GM12873 (cell line): ENCODE measurements at regions not wholly inside any gene's neighbourhood (a gene's known extent, or its start where the extent isn't known, plus 50 kb on each side); places are given as distances from the start of the nearest gene placed in this dataset.

ENCODE experiments used
- TF ChIP-seq, protein P1 (sequence below): IDR thresholded peaks from 2 replicates; pipeline ENCODE4 v1.5.1; 2012; ENCODE audit warnings: low read depth, mild to moderate bottlenecking, moderate library complexity, low read length, control low read depth; ENCODE audit not compliant: insufficient read depth; ENCODE audit errors: missing control alignments

GRCh38 chrX:69093960-69094871, 71.0 kb downstream of the PJA1 start:
- TF ChIP-seq, protein P1, sequence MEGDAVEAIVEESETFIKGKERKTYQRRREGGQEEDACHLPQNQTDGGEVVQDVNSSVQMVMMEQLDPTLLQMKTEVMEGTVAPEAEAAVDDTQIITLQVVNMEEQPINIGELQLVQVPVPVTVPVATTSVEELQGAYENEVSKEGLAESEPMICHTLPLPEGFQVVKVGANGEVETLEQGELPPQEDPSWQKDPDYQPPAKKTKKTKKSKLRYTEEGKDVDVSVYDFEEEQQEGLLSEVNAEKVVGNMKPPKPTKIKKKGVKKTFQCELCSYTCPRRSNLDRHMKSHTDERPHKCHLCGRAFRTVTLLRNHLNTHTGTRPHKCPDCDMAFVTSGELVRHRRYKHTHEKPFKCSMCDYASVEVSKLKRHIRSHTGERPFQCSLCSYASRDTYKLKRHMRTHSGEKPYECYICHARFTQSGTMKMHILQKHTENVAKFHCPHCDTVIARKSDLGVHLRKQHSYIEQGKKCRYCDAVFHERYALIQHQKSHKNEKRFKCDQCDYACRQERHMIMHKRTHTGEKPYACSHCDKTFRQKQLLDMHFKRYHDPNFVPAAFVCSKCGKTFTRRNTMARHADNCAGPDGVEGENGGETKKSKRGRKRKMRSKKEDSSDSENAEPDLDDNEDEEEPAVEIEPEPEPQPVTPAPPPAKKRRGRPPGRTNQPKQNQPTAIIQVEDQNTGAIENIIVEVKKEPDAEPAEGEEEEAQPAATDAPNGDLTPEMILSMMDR = peak; percentile 81

- TF ChIP-seq, protein P1 = no peak
Observed at GRCh38 chrX:69090022-69090421, 75.2 kb downstream of the PJA1 start.

GRCh38 chrX:69089203-69089602, 76.0 kb downstream of the PJA1 start:
- TF ChIP-seq, protein P1 = no peak

DNA sequence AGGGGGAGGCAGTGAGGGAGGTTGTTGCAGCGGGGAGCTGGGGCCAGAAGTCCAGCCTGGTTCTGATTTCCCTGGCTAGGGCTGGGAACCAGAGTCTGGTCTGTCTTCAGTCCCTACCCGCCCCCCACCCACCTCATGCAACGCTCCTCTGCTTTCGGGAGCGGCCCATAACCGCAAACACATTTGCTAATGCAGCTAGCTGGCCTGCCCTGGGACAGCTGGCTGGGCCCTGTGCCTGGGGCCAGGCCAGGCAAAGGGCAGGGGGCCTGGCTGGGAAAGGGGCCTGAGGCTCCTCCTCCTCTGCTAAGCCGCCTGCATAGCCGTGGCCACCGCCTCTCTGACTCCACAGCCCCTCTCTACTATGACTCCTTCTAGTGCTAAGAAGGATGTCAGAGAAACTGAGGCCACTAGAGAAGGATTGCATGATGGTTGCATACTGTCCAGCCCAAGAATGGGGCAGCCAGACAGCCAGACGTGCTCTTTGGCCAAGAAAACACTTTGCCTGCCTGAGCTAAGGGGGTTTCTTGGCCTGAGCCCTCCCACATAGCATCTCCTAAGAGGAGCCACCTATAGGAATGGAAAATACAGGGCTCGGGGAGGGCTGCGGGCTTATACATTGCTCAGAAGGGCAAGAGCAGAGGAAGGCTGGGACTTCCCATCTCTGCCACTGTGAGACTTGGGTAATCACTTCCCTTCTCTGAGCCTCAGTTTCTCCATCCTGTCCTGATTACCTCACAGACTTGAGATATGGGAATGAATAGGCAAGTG, 76.9 kb downstream of the PJA1 start:
- TF ChIP-seq, protein P1 = no peak

DNA sequence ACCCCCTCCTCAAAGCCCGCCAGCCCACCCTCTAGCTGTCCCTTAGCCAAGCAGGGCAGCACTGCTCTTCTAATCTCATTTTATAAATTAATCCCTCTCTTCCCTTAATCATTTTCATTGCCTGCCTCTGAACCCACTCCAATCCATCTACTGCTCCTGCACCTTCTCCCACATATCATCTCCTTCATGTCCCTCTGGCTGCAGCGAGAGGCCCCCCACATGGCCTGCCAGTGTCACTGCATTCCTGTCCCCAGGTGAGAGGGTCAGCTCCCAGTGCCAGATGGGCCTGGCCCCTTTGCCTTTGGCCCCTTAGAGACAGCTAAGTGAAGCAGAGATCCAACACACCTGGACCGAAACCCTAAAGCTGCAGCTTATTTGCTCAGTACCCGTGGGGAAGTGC, 79.4 kb downstream of the PJA1 start:
- TF ChIP-seq, protein P1 = no peak

GRCh38 chrX:69085151-69085550, 80.1 kb downstream of the PJA1 start:
- TF ChIP-seq, protein P1 = no peak

GRCh38 chrX:69083801-69084200, 81.5 kb downstream of the PJA1 start:
- TF ChIP-seq, protein P1 = no peak
